HG02970 (cell line): ENCODE measurements at regions not wholly inside any gene's neighbourhood (a gene's known extent, or its start where the extent isn't known, plus 50 kb on each side); places are given as distances from the start of the nearest gene placed in this dataset.

Experiments
- ATAC-seq: cut with Tn5 transposase; IDR thresholded peaks from one replicate; pipeline ENCODE4 v1.9.1; 2021; ENCODE audit warnings: mild to moderate bottlenecking, moderate library complexity, moderate number of reproducible peaks; ENCODE audit not compliant: unreplicated experiment, low FRiP score

- no peak for ATAC-seq
These were observed 93.4 kb upstream of the ENPP6 start for GRCh38 chr4:184310881-184311709.

- ATAC-seq, result no peak
These were observed 92.5 kb upstream of the ENPP6 start for GRCh38 chr4:184310171-184310567.

- ATAC-seq, result no peak
These were observed 91.8 kb upstream of the ENPP6 start for GRCh38 chr4:184309241-184310170.

GRCh38 chr4:184306949-184307348 is 89.3 kb upstream of the ENPP6 start:
- no peak for ATAC-seq

- no peak for ATAC-seq
These were observed 88.8 kb upstream of the ENPP6 start for GRCh38 chr4:184306470-184306869.

GRCh38 chr4:184300816-184301215 is 83.1 kb upstream of the ENPP6 start:
- ATAC-seq, result no peak

- ATAC-seq, result no peak
These were observed 80.6 kb upstream of the ENPP6 start for GRCh38 chr4:184298254-184298653.

- ATAC-seq, result no peak
These were observed 77.5 kb upstream of the ENPP6 start for GRCh38 chr4:184295206-184295605.

- no peak for ATAC-seq
These were observed 77.0 kb upstream of the ENPP6 start for GRCh38 chr4:184294606-184295133.

GRCh38 chr4:184293552-184293951 is 75.9 kb upstream of the ENPP6 start:
- ATAC-seq, result no peak

- ATAC-seq, result no peak
These were observed 75.2 kb upstream of the ENPP6 start for GRCh38 chr4:184292877-184293276.

GRCh38 chr4:184292465-184292867 is 74.8 kb upstream of the ENPP6 start:
- no peak for ATAC-seq

GRCh38 chr4:184289179-184289535 is 71.5 kb upstream of the ENPP6 start:
- no peak for ATAC-seq

GRCh38 chr4:184288451-184289178 is 70.9 kb upstream of the ENPP6 start:
- peak; percentile 38 for ATAC-seq

- ATAC-seq, result no peak
These were observed 70.1 kb upstream of the ENPP6 start for GRCh38 chr4:184287697-184288255.

- ATAC-seq, result no peak
These were observed 68.7 kb upstream of the ENPP6 start for GRCh38 chr4:184286358-184286757.

GRCh38 chr4:184284742-184285141 is 67.1 kb upstream of the ENPP6 start:
- no peak for ATAC-seq

- ATAC-seq, result no peak
These were observed 66.6 kb upstream of the ENPP6 start for GRCh38 chr4:184284336-184284690.

- no peak for ATAC-seq
These were observed 66.1 kb upstream of the ENPP6 start for GRCh38 chr4:184283659-184284335.
